ENCODE measurements at regions not wholly inside any gene's neighbourhood (a gene's known extent, or its start where the extent isn't known, plus 50 kb on each side); places are given as distances from the start of the nearest gene placed in this dataset.

DNA sequence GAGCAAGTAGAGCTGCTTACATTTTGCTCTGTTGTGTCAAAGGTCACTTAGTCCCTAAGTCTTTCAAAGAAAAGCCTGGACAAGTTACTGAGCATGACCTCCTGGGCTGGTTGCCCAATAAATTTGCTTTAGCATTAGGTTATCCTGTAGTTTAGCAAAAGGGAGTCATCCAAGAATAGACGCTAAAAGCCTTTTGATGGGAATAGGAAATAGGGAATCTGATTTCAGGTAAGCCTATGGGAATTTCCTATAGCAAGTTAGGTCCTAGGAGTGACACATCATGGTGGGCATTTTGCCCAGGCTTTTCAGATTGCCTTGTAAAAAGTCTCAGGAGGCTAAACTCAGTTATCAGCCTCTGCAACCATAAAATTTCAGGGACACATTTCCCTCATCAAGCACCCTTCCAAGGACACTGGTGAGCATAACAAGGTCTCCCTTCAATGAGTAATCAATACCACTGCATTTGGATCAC is 67.6 kb upstream of the RANBP3L start:
- TF ChIP-seq, protein P1, sequence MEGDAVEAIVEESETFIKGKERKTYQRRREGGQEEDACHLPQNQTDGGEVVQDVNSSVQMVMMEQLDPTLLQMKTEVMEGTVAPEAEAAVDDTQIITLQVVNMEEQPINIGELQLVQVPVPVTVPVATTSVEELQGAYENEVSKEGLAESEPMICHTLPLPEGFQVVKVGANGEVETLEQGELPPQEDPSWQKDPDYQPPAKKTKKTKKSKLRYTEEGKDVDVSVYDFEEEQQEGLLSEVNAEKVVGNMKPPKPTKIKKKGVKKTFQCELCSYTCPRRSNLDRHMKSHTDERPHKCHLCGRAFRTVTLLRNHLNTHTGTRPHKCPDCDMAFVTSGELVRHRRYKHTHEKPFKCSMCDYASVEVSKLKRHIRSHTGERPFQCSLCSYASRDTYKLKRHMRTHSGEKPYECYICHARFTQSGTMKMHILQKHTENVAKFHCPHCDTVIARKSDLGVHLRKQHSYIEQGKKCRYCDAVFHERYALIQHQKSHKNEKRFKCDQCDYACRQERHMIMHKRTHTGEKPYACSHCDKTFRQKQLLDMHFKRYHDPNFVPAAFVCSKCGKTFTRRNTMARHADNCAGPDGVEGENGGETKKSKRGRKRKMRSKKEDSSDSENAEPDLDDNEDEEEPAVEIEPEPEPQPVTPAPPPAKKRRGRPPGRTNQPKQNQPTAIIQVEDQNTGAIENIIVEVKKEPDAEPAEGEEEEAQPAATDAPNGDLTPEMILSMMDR (conservative IDR thresholded peaks at IDR 0.05; ENCODE audit: low read length) = no peak
- no peak for TF ChIP-seq EZH2phosphoT487 (IDR thresholded peaks at IDR 0.05; ENCODE audit: borderline replicate concordance, low read depth, low read length)
